HG02840 (cell line): ENCODE measurements at regions not wholly inside any gene's neighbourhood (a gene's known extent, or its start where the extent isn't known, plus 50 kb on each side); places are given as distances from the start of the nearest gene placed in this dataset.

ENCODE experiments used
- ATAC-seq: cut with Tn5 transposase; IDR thresholded peaks from one replicate; pipeline ENCODE4 v1.9.1; 2021; ENCODE audit warnings: mild to moderate bottlenecking, moderate library complexity, moderate number of reproducible peaks; ENCODE audit not compliant: unreplicated experiment, low FRiP score

DNA sequence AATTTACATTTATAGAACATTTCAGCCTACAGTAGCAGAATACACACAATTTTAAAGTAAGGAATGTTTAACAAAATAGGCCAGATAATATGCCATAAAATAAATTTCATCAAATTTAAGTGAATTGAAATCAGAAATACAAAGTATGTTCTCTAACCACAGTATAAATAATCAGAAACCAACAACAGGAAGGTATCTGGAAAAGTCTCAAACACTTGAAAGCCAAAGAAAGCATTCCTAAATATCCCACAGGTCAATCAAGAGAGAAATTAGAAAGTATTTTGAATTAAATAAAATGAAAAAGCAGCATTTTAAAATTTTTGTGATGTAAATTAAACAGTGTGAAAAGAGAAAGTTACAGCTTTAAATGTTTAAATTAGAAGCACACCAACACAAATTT lies 899.2 kb downstream of the PDHA2 start:
- no peak for ATAC-seq

DNA sequence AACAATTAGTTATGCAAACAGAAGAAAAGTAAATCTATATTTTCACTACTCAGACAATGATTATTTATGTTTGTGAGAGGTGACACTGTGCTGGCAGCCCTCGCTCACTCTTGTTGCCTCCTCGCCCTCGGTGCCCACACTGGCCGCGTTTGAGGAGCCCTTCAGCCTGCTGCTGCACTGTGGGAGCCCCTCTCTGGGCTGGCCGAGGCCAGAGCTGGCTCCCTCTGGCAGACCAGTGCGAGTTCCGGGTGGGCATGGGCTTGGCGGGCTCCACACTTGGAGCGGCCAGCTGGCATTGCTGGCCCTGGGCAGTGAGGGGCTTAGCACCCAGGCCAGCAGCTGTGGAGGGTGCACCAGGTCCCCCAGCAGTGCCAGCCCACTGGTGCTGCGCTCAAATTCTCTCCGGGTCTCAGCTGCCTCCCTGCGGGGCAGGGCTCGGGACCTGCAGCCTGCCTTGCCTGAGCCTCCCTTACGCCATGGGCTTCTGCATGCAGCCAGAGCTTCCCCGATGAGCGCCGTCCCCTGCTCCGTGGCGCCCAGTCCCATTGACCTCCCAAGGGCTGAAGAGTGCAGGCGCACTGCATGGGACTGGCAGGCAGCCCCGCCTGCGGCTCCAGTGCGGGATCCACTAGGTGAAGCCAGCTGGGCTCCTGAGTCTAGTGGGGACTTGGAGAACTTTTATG lies 902.6 kb downstream of the PDHA2 start:
- ATAC-seq = no peak

DNA sequence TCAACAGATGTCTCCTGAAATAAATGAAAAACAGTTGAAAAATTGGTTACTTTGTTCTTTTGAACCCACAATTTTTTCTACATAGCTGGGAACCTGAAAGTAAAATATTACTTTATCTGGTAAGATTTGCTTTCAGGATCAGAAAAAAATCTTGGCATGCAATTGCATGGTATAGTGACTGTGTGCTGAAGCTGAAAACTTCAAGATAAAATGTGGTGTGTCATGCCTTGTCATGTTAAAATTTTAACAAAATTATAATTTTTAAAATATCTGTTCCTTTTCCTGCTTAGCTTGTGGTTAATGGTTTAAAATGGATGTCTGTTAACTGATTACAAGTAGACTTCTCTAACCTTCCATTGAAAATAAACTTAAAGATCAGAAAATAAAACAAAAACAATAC lies 904.8 kb downstream of the PDHA2 start:
- no peak for ATAC-seq

DNA sequence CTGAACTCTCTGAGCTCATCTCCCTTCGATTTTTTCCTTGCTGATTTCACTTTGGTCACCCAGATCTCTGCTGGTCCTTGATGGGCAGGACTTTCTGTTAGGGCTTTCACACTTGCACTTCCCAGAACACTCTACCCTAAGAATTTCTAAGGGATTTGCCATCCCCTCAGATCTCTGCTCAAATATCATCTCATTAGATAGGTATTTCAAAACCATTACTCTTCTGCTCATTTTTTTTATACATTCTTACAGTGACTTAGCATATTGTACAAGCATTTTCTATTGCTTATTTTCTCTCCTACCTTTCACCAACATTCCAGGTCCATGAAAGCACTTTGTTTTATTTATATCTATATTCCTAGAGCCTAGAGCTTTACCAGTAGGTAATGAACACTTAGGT lies 913.3 kb downstream of the PDHA2 start:
- no peak for ATAC-seq

DNA sequence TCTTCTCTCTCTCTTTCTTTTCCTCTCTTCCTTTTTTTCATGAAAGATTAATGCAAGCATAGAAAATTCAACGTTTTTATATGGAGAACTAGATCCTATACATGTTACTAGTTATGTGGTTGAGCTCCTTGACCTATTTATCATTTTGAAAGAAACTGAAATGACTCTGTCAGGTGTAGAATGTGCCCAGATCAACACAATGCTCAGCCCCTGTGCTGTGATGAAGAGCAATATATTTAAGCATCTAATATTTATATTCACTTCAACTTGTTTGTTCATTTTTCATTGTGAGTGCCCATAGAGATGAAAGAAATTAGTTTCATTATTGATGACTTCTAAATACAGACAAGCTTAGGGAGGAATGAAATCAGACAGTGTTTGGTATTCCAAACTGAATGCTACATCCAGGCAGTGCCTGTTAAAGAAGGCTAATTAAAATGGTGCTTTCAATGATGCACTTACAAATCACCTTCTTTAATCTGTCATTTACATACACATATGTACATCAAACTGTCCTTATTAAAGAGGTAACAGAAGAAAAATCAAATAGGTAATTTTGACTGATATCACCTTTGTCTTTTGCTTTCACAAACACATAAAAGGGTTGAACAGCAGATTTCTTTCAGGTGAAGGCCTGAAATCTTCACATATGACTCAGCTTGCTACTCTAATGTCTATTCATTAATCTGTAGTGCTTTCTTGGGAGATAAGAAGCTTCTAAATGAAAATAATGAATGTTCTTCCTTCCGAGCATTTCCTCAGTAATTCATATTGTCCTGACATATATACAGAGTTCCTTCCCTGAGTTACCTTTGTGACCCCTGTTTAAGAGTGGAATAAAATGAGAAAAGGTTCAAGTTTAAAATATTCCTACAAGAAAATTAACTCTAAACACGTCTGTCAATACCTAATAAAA lies 915.9 kb downstream of the PDHA2 start:
- no peak for ATAC-seq

DNA sequence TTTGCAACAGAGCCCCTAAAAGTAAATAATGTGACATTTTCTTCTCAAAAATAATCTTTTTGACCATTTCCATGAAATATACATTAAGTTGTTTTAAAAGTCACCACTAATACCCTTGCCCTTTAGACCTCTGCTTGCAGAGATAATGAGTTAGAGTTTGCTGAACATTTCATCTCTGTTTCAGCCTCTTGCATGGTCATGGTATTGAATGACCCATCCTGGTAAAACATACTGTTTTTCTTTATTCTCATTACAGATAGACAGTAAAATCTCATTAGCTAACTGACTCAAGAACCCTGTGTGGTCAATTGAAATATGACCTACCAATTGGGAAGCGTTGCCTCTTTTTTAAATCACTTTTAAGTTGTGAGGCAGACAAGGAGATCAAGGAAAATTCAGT lies 916.7 kb downstream of the PDHA2 start:
- ATAC-seq = no peak

DNA sequence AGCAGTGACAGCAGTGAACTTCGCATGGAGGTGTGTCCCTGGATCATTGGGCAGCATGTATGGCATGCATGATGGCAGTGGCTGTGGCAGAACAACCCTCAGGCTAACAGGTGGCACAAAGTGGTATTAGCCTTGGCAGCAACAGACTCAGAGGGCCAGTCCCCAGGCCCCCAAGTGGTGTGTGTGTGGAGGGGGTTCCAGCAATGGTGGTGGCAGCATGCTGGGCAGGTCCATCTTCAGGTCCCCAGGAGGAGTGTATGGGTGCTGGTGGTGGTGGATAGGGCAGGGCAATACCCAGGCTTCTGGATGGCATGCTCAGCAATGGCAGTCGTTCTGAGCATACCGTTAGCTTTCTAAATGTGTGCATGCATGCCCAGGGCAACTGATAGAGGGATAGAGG lies 923.7 kb downstream of the PDHA2 start:
- ATAC-seq = no peak

DNA sequence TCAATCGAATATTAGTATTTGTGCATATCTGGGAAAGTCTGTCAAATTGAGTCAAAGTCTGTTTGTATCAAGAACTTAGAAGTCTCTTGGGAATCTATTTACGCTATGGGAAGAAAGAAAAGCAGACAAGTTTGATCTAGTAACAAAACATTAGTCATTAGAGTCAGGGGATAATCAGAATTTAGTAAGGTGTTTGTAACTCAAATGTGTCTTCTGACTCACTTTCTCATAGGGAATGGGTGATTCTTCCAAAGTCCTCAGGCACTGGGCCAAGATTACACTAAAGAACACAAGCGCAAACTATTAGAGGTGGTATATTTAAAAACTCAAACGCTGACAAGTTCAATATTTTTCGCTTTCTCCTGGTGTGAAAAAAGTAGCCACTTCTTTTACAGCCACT lies 926.5 kb downstream of the PDHA2 start:
- no peak for ATAC-seq

DNA sequence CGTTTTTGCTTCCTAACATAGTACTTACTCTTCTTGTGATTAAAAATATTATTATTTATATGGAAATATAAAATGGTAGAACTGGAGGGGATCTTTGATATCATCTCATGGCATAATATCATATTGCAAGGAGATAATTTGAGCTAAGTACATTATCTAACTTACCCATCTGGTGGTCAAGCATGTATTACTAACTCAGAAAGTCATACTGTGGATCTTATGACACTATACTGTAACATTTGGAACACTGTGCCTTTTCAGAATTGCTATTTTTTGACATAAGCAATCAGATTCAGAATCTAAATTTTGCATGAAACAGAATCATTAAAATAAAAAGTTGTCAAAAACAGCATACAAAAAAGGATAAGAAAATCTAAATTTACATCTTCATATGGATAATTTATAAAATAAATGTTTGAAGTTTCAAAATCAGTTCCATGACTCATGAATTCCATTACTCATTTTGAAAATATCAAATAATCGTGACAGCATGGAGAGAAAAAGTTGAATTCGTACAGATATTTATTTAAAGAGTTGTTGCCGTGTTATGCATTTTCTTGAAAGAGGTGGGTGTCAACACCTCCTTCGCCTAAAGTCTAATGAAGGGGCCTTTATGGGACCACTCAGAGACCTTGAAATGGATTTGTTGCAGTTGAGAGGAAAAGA lies 928.1 kb downstream of the PDHA2 start:
- ATAC-seq = no peak

DNA sequence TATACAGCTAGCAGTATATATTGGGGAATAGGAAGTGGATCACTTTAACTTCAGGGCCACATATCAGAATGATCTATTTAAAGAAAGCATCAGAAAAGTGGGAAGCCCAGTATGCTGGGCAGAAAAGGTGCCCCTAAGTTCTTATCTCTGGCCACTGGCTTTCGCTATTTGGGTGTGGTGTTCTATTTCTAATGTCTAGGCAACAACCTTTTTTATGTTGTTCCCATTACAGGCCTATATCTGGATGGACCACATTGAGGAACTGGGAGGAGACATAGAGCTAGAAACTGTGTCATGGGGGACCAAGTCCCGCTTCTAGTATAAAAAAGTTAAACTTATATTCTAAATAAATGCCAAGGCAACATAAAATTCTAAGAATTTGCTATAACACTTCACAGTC lies 935.6 kb downstream of the PDHA2 start:
- no peak for ATAC-seq

DNA sequence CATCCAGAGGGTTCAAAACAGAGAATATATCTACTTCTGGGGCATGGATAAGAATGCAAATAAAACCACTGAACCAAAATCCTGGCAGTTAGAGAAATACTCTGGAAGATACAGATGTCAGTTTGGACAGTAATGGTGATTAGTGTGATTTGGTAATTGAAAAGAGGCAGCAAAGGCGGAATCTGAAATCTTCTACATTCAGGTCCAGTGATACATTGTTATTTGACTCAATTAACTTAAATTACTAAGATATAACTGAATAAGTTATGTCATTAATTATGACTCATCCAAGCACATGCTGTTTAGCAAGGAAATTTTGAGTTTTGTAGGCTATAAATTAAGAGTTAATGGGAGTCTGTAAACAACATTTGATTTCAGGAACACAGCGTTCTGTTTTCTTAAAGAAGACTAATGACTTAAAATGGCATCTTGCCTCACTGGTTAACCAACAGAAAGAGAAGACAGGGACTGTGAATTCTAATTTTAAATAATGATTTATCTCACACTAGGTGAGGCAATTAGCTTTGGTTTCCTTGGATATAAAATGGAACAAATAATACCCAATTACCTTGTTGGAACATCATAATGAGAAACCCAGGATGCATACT lies 937.1 kb downstream of the PDHA2 start:
- no peak for ATAC-seq

DNA sequence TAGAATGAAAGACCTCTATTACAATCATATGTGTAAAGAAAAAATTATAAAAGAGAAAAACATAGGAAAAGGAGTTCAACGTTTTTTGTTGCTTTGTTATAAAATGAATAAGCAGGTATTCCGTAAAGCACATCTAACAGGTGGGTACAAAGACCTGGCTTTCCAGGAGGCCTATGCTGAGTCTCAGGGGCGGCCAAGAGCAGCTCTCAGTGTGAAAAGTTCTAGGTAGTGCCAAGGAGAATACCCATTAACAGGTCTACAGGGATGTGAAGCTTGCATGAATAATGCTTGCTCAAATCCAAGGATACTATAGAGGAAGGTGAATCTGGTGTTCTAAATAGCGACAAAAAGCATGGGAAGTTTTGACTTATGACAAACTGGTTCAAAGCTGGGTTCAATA lies 944.4 kb downstream of the PDHA2 start:
- ATAC-seq = no peak

DNA sequence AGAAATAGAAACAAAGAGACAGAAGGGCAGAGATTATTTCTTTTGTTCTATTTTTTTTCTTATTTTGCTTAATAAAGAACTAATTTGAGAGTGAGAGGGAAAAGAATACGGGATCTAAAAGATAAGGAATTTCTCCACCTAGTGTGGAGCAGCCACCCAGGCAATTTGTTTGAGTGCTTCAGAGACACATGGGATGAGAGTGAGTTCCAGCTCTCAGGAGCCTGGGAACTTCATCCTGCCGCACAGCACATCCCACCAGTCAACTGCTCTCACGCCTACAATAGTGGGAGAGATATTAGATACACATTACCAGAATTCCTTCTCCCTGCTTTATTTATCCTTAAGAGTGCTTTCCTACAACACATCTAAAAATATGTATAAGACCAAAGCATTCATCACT lies 946.4 kb downstream of the PDHA2 start:
- no peak for ATAC-seq

DNA sequence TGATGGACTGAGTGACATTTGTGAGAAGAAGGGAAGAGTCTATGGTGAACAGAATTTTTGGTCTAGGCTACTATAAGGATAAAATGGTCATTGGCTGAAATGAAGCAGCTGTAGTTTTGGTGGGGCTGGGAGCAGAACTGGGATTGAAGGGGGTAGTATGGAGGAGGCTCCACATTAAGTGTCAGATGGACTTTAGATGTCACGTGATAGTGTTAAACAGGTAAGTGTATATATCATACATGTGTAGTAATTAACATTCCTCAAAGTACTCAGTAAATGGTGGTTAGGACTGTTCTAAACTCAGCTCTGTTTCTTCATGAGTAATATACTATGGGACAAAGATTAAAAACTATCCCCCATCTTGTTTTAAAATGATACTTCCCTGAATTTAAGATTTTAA lies 947.9 kb downstream of the PDHA2 start:
- no peak for ATAC-seq

DNA sequence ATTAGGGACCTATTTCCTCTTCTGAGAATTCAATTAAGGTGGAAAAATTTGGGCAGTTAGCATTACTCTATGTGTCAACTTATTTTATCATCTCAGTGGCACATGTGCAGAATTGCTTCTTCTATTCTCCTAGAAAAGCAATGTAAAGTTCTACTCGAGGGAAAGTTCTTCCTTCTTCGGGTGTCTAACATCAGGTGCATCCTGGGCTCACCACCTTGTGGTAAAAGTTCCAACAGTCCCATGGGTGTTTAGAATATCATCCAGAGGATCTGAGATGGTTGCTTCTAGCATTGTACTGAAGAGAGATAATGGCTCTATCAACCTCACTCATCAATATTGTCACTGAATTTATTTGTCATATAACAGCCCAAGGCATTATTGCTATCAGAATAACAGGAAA lies 969.7 kb downstream of the PDHA2 start:
- ATAC-seq = no peak

DNA sequence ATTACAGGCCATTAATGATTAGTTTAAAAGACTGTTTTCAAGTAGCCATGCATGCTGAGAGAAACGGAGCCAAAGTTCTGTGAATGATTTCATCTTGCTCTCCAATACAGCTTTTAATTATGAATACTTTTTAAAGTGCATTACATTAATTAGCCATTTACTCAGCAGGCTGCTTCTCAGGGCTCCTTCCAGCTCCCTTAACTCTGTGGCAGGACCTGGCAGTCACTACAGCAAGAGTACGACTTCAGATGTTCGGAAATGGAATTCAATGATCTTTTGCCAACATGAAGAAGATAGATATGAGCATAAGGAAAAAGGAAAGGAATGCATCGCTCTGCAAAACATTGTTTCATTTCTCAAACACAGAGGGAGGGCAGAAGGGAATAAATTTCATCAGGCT lies 987.2 kb downstream of the PDHA2 start:
- no peak for ATAC-seq

DNA sequence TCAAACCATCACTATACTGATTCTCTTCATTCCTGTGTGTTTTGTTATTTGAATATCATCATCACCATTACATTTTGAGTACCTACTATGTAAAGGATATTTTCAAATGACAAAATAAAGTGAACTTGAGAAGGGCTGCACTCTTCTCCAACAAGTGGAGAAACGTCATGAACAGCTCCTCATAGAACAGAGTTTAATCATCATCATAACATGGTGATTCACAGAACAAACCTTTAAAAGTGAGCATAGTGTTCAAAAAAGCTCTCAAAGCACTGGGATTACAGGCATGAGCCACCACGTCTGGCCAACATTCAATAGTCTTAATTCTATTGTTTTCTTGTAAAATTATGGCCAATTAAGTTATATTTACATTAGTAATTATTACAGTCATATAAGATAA lies 993.9 kb downstream of the PDHA2 start:
- no peak for ATAC-seq

DNA sequence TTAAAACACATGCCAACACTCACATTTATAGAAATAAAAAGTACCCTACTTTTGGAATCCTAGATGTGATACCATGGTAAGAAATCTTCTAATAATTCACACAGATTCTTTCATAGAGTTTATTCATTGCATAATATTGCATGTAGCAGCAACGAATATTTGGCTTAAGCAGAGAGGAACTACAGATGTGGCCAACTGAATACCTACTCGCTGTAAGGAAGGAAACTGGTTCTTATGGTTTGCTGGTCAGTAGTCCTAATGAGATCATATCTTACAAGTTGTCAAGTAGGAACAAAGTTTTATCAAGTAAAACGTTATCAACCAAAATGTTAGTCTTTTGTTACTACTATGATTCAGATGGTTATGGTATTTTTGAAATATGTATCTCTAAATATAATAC lies 996.1 kb downstream of the PDHA2 start:
- no peak for ATAC-seq

DNA sequence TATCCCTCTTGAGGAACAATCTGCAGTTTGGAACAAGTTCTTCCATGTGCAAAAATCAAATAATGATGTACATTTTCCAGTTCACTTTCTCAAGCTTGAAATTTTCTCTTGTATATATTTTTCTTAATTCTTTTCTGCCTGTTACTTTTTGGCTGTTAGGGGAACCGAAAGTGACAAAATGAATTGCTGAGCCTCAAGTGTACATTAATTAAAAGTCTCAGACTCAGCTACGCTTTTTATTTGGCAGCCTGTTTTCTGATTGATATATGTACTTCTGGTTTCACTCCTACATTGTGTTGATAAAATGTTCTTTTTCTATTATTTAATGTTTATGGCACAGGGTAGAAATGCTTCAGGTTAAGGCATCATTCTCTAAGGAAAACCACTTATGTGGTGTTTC lies 999.5 kb downstream of the PDHA2 start:
- ATAC-seq = no peak

DNA sequence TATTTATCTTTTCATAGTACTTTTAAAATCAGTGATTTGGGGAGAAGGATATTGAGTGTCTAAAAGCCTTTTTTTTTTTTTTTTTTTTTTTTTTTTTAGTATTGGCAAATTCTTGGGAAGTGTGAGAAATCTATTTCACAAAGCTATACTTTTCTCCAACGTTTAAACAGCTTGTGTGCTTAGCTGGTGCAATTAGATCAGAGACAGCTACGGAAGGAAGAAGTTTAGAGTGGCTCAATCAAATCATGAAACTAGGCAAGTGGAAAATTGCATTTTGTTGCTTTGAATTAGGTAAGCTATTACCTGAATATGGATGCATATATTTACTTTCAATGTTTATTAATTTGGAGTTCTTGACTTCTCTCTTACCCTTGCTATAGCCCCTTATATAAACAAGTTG lies 1001.9 kb downstream of the PDHA2 start:
- ATAC-seq = no peak

DNA sequence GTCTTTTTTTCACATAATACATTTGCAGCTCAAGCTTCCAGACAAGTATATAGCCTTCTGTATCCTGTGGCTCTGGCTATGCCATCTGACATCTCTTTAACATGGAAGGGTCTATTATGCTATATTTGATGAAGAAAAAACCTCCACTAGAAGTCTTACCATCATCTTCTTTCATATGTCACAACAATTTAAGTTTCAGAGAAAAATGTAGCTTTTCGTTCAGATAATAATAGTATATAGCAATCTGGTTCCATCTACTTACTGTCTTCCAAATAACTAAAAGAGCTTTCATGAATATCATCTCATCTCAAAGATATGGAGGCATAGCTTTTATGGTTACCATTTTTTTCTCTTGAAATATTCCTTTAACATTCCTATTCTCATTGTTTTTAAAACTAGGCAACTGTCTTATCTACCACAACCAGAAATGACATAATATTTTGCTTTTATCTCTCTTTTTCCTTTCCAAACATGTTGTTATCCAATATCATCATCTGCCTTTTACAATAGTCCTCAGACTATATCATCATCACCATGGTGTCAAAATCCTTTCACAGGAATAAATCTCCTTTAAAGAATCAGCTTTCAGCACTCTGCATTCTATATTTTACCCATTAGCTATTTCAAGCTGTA lies 1005.1 kb downstream of the PDHA2 start:
- no peak for ATAC-seq
